ENCODE measurements at regions not wholly inside any gene's neighbourhood (a gene's known extent, or its start where the extent isn't known, plus 50 kb on each side); places are given as distances from the start of the nearest gene placed in this dataset.
A peak's percentile ranks its signal among the peaks of the same experiment; 100 is the strongest.

GRCh38 chr4:159013692-159014091 is 89.2 kb upstream of the RAPGEF2 start:
- no peaks in the 10 kb centered on the region for H3K9me3 ChIP-seq (ENCODE audit: insufficient read depth, low read depth, low read length)
- H3K23ac ChIP-seq (ENCODE audit: low read length), result no peak overlapping the region
- H3K79me2 ChIP-seq (ENCODE audit: control insufficient read depth, insufficient read depth, low read length, poor library complexity), result no peaks in the 10 kb centered on the region
- no peak overlapping the region for H3K4me2 ChIP-seq (ENCODE audit: low read length)
- no peak overlapping the region for H4K12ac ChIP-seq (ENCODE audit: low read depth, low read length)
- no peak overlapping the region for H2AFZ ChIP-seq (ENCODE audit: insufficient read depth, low read length, poor library complexity)
- H2BK5ac ChIP-seq (ENCODE audit: low read depth, low read length, poor library complexity), result no peak overlapping the region
- H4K8ac ChIP-seq (ENCODE audit: low read depth, low read length), result no peak overlapping the region
- no peak overlapping the region for H4K91ac ChIP-seq (ENCODE audit: low read depth, low read length)
- no peak overlapping the region for H2AK5ac ChIP-seq (ENCODE audit: low read length)
- no peak overlapping the region for H2BK12ac ChIP-seq (ENCODE audit: low read length)
- no peak overlapping the region for H3K18ac ChIP-seq (ENCODE audit: low read length)
- H3K14ac ChIP-seq (ENCODE audit: low read length), result no peak overlapping the region
- H3K4ac ChIP-seq (ENCODE audit: low read depth, low read length), result no peak overlapping the region
- H3K79me1 ChIP-seq (ENCODE audit: low read length), result no peaks in the 10 kb centered on the region
- DNase-seq, result no peak
- H3K27ac ChIP-seq (ENCODE audit: low read depth, low read length), result no peak overlapping the region
- H3K36me3 ChIP-seq (ENCODE audit: control insufficient read depth in 1 of 2, insufficient read depth in 2 of 2, low read length in 2 of 2), result no peaks in the 10 kb centered on the region
- no peaks in the 10 kb centered on the region for H3K4me1 ChIP-seq (ENCODE audit: control insufficient read depth in 1 of 2, insufficient read depth in 2 of 2, low read length in 2 of 2)
- H3K27me3 ChIP-seq (ENCODE audit: insufficient read depth, low read length), result no peaks in the 10 kb centered on the region
- H3K9ac ChIP-seq (ENCODE audit: low read length), result no peak overlapping the region
- no peak overlapping the region for H3K4me3 ChIP-seq (ENCODE audit: low read depth, low read length)
- no peak overlapping the region for H2BK120ac ChIP-seq (ENCODE audit: insufficient read depth, low read length, poor library complexity)

- Histone ChIP-seq H3K9me3 (ENCODE audit: insufficient read depth, low read depth, low read length) (no peaks in the 10 kb centered on the region), H3K14ac (ENCODE audit: low read length) (no peak overlapping the region), H3K36me3 (ENCODE audit: control insufficient read depth in 1 of 2, insufficient read depth in 2 of 2, low read length in 2 of 2) (no peaks in the 10 kb centered on the region), H2BK120ac (ENCODE audit: insufficient read depth, low read length, poor library complexity) (no peak overlapping the region), H3K27me3 (ENCODE audit: insufficient read depth, low read length) (no peaks in the 10 kb centered on the region), H3K4me1 (ENCODE audit: control insufficient read depth in 1 of 2, insufficient read depth in 2 of 2, low read length in 2 of 2) (no peaks in the 10 kb centered on the region), H2AFZ (ENCODE audit: insufficient read depth, low read length, poor library complexity) (no peak overlapping the region), H3K27ac (ENCODE audit: low read depth, low read length) (no peak overlapping the region), H2BK12ac (ENCODE audit: low read length) (no peak overlapping the region), H3K23ac (ENCODE audit: low read length) (no peak overlapping the region), H3K9ac (ENCODE audit: low read length) (no peak overlapping the region), H4K91ac (ENCODE audit: low read depth, low read length) (no peak overlapping the region), H3K79me1 (ENCODE audit: low read length) (no peaks in the 10 kb centered on the region), H3K4me3 (ENCODE audit: low read depth, low read length) (no peak overlapping the region), H4K12ac (ENCODE audit: low read depth, low read length) (no peak overlapping the region), H3K4ac (ENCODE audit: low read depth, low read length) (no peak overlapping the region), H2BK5ac (ENCODE audit: low read depth, low read length, poor library complexity) (no peak overlapping the region), H2AK5ac (ENCODE audit: low read length) (no peak overlapping the region), H3K4me2 (ENCODE audit: low read length) (no peak overlapping the region), H3K18ac (ENCODE audit: low read length) (no peak overlapping the region), H3K79me2 (ENCODE audit: control insufficient read depth, insufficient read depth, low read length, poor library complexity) (no peaks in the 10 kb centered on the region), H4K8ac (ENCODE audit: low read depth, low read length) (no peak overlapping the region)
- no CpG with 5 or more reads among the region's 4 CpGs for WGBS (ENCODE audit: extremely low coverage, insufficient coverage, insufficient read length)
- DNase-seq, result peak in 1 of 2 donors; percentile 33
These were observed 88.0 kb upstream of the RAPGEF2 start for GRCh38 chr4:159014859-159015258.

- H3K27me3 ChIP-seq (ENCODE audit: insufficient read depth, low read length), result no peaks in the 10 kb centered on the region
- H3K79me1 ChIP-seq (ENCODE audit: low read length), result no peaks in the 10 kb centered on the region
- H3K23ac ChIP-seq (ENCODE audit: low read length), result no peak overlapping the region
- H3K4me2 ChIP-seq (ENCODE audit: low read length), result no peak overlapping the region
- no peak overlapping the region for H4K8ac ChIP-seq (ENCODE audit: low read depth, low read length)
- no peak overlapping the region for H4K91ac ChIP-seq (ENCODE audit: low read depth, low read length)
- H3K18ac ChIP-seq (ENCODE audit: low read length), result no peak overlapping the region
- H3K9me3 ChIP-seq (ENCODE audit: insufficient read depth, low read depth, low read length), result no peaks in the 10 kb centered on the region
- no peaks in the 10 kb centered on the region for H3K36me3 ChIP-seq (ENCODE audit: control insufficient read depth in 1 of 2, insufficient read depth in 2 of 2, low read length in 2 of 2)
- peak in 1 of 2 donors; percentile 46 for DNase-seq
- H3K14ac ChIP-seq (ENCODE audit: low read length), result no peak overlapping the region
- no peak overlapping the region for H2BK5ac ChIP-seq (ENCODE audit: low read depth, low read length, poor library complexity)
- peak overlapping the region; percentile 33 for H3K9ac ChIP-seq (ENCODE audit: low read length)
- no peak overlapping the region for H2AFZ ChIP-seq (ENCODE audit: insufficient read depth, low read length, poor library complexity)
- H3K79me2 ChIP-seq (ENCODE audit: control insufficient read depth, insufficient read depth, low read length, poor library complexity), result no peaks in the 10 kb centered on the region
- H2BK120ac ChIP-seq (ENCODE audit: insufficient read depth, low read length, poor library complexity), result no peak overlapping the region
- no peak overlapping the region for H4K12ac ChIP-seq (ENCODE audit: low read depth, low read length)
- no CpG with 5 or more reads among the region's 5 CpGs for WGBS (ENCODE audit: extremely low coverage, insufficient coverage, insufficient read length)
- no peak overlapping the region for H3K27ac ChIP-seq (ENCODE audit: low read depth, low read length)
- H2AK5ac ChIP-seq (ENCODE audit: low read length), result no peak overlapping the region
- no peaks in the 10 kb centered on the region for H3K4me1 ChIP-seq (ENCODE audit: control insufficient read depth in 1 of 2, insufficient read depth in 2 of 2, low read length in 2 of 2)
- H3K4me3 ChIP-seq (ENCODE audit: low read depth, low read length), result no peak overlapping the region
- H2BK12ac ChIP-seq (ENCODE audit: low read length), result no peak overlapping the region
- no peak overlapping the region for H3K4ac ChIP-seq (ENCODE audit: low read depth, low read length)
These were observed 87.0 kb upstream of the RAPGEF2 start for GRCh38 chr4:159015841-159016240.

- Histone ChIP-seq H3K4me2 (ENCODE audit: low read length) (no peak overlapping the region), H3K27me3 (ENCODE audit: insufficient read depth, low read length) (no peaks in the 10 kb centered on the region), H2AFZ (ENCODE audit: insufficient read depth, low read length, poor library complexity) (no peak overlapping the region)
These were observed 86.3 kb upstream of the RAPGEF2 start for GRCh38 chr4:159016593-159017024.

More at GRCh38 chr4:159016593-159017024, 86.3 kb upstream of the RAPGEF2 start:
- H3K18ac ChIP-seq (ENCODE audit: low read length), result no peak overlapping the region
- no peak overlapping the region for H3K4ac ChIP-seq (ENCODE audit: low read depth, low read length)
- no peak overlapping the region for H2AK5ac ChIP-seq (ENCODE audit: low read length)
- no peak overlapping the region for H4K12ac ChIP-seq (ENCODE audit: low read depth, low read length)
- H3K9me3 ChIP-seq (ENCODE audit: insufficient read depth, low read depth, low read length), result no peaks in the 10 kb centered on the region
- no peak overlapping the region for H3K23ac ChIP-seq (ENCODE audit: low read length)
- H3K36me3 ChIP-seq (ENCODE audit: control insufficient read depth in 1 of 2, insufficient read depth in 2 of 2, low read length in 2 of 2), result no peaks in the 10 kb centered on the region
- no peak for DNase-seq
- H3K9ac ChIP-seq (ENCODE audit: low read length), result no peak overlapping the region
- no peak overlapping the region for H3K14ac ChIP-seq (ENCODE audit: low read length)
- no peak overlapping the region for H3K4me3 ChIP-seq (ENCODE audit: low read depth, low read length)
- no peaks in the 10 kb centered on the region for H3K4me1 ChIP-seq (ENCODE audit: control insufficient read depth in 1 of 2, insufficient read depth in 2 of 2, low read length in 2 of 2)
- no peak overlapping the region for H4K8ac ChIP-seq (ENCODE audit: low read depth, low read length)
- H4K91ac ChIP-seq (ENCODE audit: low read depth, low read length), result no peak overlapping the region
- WGBS (ENCODE audit: extremely low coverage, insufficient coverage, insufficient read length), result no CpG with 5 or more reads among the region's 8 CpGs
- no peaks in the 10 kb centered on the region for H3K79me2 ChIP-seq (ENCODE audit: control insufficient read depth, insufficient read depth, low read length, poor library complexity)
- no peak overlapping the region for H3K27ac ChIP-seq (ENCODE audit: low read depth, low read length)
- H2BK5ac ChIP-seq (ENCODE audit: low read depth, low read length, poor library complexity), result no peak overlapping the region
- H3K79me1 ChIP-seq (ENCODE audit: low read length), result no peaks in the 10 kb centered on the region
- H2BK120ac ChIP-seq (ENCODE audit: insufficient read depth, low read length, poor library complexity), result no peak overlapping the region
- no peak overlapping the region for H2BK12ac ChIP-seq (ENCODE audit: low read length)
